Suprapubic skin (tissue), 3 donors: ENCODE measurements at regions not wholly inside any gene's neighbourhood (a gene's known extent, or its start where the extent isn't known, plus 50 kb on each side); places are given as distances from the start of the nearest gene placed in this dataset.

Experiments used
- CTCF ChIP-seq, 2 donors: fragments of 200-600 bp in 1 of 2; fragments of 450-650 bp in 1 of 2; sonication (generic) in 1 of 2; IDR thresholded peaks; one replicate each; pipeline ENCODE4 v1.5.1; 2016 to 2019; ENCODE audit warnings: antibody characterized with exemption in 2 of 2, mild to moderate bottlenecking in 1 of 2, moderate library complexity in 1 of 2
- POLR2AphosphoS5 ChIP-seq, 3 donors: sonication (generic); formaldehyde crosslinking; IDR thresholded peaks; one replicate each; pipeline ENCODE4 v1.6.1; 2017; ENCODE audit warnings: antibody characterized with exemption in 3 of 3

DNA sequence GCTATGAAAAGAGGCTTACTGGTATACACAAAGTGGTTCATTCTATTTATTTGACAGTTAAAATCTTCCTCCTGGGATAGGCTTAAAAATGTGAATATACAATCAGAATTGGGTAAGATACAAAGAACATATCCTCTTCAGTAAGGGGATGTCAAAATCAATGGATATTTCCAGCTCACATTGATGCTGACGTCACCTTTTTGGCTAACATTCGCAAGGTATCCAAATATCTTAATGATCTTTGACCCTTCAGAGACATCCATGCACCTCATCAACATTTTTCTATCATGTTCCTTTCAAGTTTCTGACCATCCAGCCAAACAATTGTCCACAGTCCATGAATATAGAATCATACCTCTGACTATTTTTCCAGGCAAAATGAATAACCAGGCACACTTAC, 697.3 kb downstream of the NR2F2 start:
- TF ChIP-seq POLR2AphosphoS5 (IDR thresholded peaks at IDR 0.05) (no peak), CTCF (IDR thresholded peaks at IDR 0.05) (no peak)
